ENCODE measurements at regions not wholly inside any gene's neighbourhood (a gene's known extent, or its start where the extent isn't known, plus 50 kb on each side); places are given as distances from the start of the nearest gene placed in this dataset.

- no peak for TF ChIP-seq CTCF (IDR thresholded peaks at IDR 0.05)
- H3K4me2 ChIP-seq (ENCODE audit: low read length): no peak overlapping the region
- no peak overlapping the region for H3K27ac ChIP-seq
- no peaks in the 10 kb centered on the region for H3K9me3 ChIP-seq (ENCODE audit: control insufficient read depth, low read length)
- no peak overlapping the region for H3K4me3 ChIP-seq (ENCODE audit: low read depth, low read length)
- H3K4me1 ChIP-seq: no peaks in the 10 kb centered on the region
- H3K36me3 ChIP-seq (ENCODE audit: control insufficient read depth, insufficient read depth, low read length): no peaks in the 10 kb centered on the region
- no peak overlapping the region for H2AFZ ChIP-seq
- no peaks in the 10 kb centered on the region for H3K79me2 ChIP-seq
- no peak overlapping the region for H3K9ac ChIP-seq
- H3K27me3 ChIP-seq (ENCODE audit: control insufficient read depth, insufficient read depth, low read length): no peaks in the 10 kb centered on the region
Observed at GRCh38 chr13:53890696-53891095, 862.1 kb downstream of the OLFM4 start.

GRCh38 chr13:53901593-53901992, 873.0 kb downstream of the OLFM4 start:
- Histone ChIP-seq H2AFZ (no peak overlapping the region), H3K9ac (no peak overlapping the region), H3K4me3 (ENCODE audit: low read depth, low read length) (no peak overlapping the region), H3K4me2 (ENCODE audit: low read length) (no peak overlapping the region), H3K27ac (no peak overlapping the region), H3K27me3 (ENCODE audit: control insufficient read depth, insufficient read depth, low read length) (no peaks in the 10 kb centered on the region), H3K9me3 (ENCODE audit: control insufficient read depth, low read length) (no peaks in the 10 kb centered on the region), H3K4me1 (no peaks in the 10 kb centered on the region), H3K79me2 (no peaks in the 10 kb centered on the region), H3K36me3 (ENCODE audit: control insufficient read depth, insufficient read depth, low read length) (no peaks in the 10 kb centered on the region)
- no peak for TF ChIP-seq CTCF (IDR thresholded peaks at IDR 0.05)

- H3K27ac ChIP-seq: no peak overlapping the region
- H3K36me3 ChIP-seq (ENCODE audit: control insufficient read depth, insufficient read depth, low read length): no peaks in the 10 kb centered on the region
- no peak overlapping the region for H3K9ac ChIP-seq
- no peaks in the 10 kb centered on the region for H3K4me1 ChIP-seq
- no peaks in the 10 kb centered on the region for H3K79me2 ChIP-seq
- H3K4me2 ChIP-seq (ENCODE audit: low read length): peak overlapping the region; percentile 53
- peak overlapping the region; percentile 19 for H3K4me3 ChIP-seq (ENCODE audit: low read depth, low read length)
- no peaks in the 10 kb centered on the region for H3K9me3 ChIP-seq (ENCODE audit: control insufficient read depth, low read length)
- no peak for TF ChIP-seq CTCF (IDR thresholded peaks at IDR 0.05)
- no peaks in the 10 kb centered on the region for H3K27me3 ChIP-seq (ENCODE audit: control insufficient read depth, insufficient read depth, low read length)
- H2AFZ ChIP-seq: no peak overlapping the region
Observed at GRCh38 chr13:53907891-53908290, 879.3 kb downstream of the OLFM4 start.

- no peak for TF ChIP-seq CTCF (IDR thresholded peaks at IDR 0.05)
- Histone ChIP-seq H3K36me3 (ENCODE audit: control insufficient read depth, insufficient read depth, low read length) (no peaks in the 10 kb centered on the region), H2AFZ (no peak overlapping the region), H3K79me2 (no peaks in the 10 kb centered on the region), H3K9me3 (ENCODE audit: control insufficient read depth, low read length) (no peaks in the 10 kb centered on the region), H3K4me1 (no peaks in the 10 kb centered on the region), H3K4me2 (ENCODE audit: low read length) (no peak overlapping the region), H3K4me3 (ENCODE audit: low read depth, low read length) (no peak overlapping the region), H3K27ac (no peak overlapping the region), H3K27me3 (ENCODE audit: control insufficient read depth, insufficient read depth, low read length) (no peaks in the 10 kb centered on the region), H3K9ac (no peak overlapping the region)
Observed at GRCh38 chr13:53920916-53921315, 892.3 kb downstream of the OLFM4 start.

- Histone ChIP-seq H3K4me1 (no peaks in the 10 kb centered on the region), H2AFZ (no peak overlapping the region), H3K9me3 (ENCODE audit: control insufficient read depth, low read length) (no peaks in the 10 kb centered on the region), H3K4me3 (ENCODE audit: low read depth, low read length) (no peak overlapping the region), H3K27me3 (ENCODE audit: control insufficient read depth, insufficient read depth, low read length) (no peaks in the 10 kb centered on the region), H3K4me2 (ENCODE audit: low read length) (no peak overlapping the region), H3K79me2 (no peaks in the 10 kb centered on the region), H3K9ac (no peak overlapping the region), H3K36me3 (ENCODE audit: control insufficient read depth, insufficient read depth, low read length) (no peaks in the 10 kb centered on the region), H3K27ac (no peak overlapping the region)
- TF ChIP-seq CTCF (IDR thresholded peaks at IDR 0.05): no peak
Observed at GRCh38 chr13:53921473-53921872, 892.9 kb downstream of the OLFM4 start.
